ENCODE measurements at regions not wholly inside any gene's neighbourhood (a gene's known extent, or its start where the extent isn't known, plus 50 kb on each side); places are given as distances from the start of the nearest gene placed in this dataset.

DNA sequence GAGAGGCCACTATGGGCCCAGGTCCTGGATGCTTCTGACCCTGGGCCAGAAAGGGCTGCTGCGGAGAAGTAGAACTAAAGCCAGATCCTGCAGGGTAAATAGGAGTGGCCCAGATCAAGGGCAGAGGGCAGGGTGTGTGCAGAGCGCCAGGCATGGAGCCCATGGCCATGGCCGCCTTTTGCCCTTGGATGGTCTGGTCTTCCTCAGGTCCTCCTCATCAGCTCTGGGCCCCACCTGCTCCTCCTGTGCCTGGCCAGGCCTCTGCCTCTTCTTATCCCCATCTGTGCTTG is 277.6 kb downstream of the BRD1 start:
- no peaks in the 10 kb centered on the region for H3K9me3 Mint-ChIP-seq
- H3K4me1 Mint-ChIP-seq = no peaks in the 10 kb centered on the region
- H3K4me3 Mint-ChIP-seq = no peak overlapping the region
- no peak for DNase-seq (ENCODE audit: low read depth, low spot score)
- no peaks in the 10 kb centered on the region for H3K36me3 Mint-ChIP-seq (ENCODE audit: low read depth)
- H3K27ac Mint-ChIP-seq (ENCODE audit: unreplicated experiment) = no peak overlapping the region
- peaks cover 5% of the 10 kb centered on the region for H3K27me3 Mint-ChIP-seq (ENCODE audit: low read depth)
- TF ChIP-seq, protein P1, sequence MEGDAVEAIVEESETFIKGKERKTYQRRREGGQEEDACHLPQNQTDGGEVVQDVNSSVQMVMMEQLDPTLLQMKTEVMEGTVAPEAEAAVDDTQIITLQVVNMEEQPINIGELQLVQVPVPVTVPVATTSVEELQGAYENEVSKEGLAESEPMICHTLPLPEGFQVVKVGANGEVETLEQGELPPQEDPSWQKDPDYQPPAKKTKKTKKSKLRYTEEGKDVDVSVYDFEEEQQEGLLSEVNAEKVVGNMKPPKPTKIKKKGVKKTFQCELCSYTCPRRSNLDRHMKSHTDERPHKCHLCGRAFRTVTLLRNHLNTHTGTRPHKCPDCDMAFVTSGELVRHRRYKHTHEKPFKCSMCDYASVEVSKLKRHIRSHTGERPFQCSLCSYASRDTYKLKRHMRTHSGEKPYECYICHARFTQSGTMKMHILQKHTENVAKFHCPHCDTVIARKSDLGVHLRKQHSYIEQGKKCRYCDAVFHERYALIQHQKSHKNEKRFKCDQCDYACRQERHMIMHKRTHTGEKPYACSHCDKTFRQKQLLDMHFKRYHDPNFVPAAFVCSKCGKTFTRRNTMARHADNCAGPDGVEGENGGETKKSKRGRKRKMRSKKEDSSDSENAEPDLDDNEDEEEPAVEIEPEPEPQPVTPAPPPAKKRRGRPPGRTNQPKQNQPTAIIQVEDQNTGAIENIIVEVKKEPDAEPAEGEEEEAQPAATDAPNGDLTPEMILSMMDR (conservative IDR thresholded peaks at IDR 0.05) = no peak

DNA sequence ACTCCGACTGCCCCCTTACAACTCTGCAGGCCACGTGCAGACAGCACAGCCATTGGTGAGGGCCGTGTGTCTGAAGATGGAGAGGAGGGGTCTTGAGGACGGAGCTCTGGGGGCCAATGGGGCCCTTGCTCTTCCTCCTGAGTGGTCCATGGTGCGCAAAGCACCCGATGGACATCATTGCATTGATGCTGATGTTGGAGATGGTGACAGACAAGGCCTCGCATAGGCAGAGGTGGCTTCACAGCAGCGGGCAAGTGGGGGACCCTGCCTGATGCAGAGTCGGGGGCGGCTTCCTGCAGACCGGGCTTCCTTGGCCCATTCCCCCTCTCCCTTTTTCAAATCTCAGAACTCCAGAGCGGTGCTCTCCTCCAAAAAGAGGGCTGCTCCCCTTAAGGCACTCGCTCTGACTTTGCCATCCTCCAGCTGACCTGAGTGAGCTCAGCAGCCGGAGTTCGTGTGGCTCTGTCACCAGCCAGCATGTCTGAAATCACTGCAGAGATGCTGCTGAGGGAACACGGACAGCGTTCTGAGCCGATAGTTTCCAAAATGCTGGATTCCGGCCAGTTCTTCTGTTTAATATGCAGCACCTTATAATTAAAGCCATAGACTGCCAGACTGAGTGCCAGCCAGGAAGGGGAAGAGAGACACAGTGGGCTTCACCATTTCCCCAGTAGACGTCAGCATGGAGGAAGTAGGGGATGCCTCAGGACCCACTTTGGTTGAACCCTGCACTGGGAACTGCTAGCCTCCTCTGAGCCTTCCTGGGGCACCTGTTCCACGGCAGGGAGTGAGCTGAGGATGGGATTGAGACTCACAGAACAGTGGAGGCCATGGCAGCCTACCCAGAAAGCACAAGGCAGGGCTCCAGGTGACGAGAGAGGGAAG is 278.2 kb downstream of the BRD1 start:
- peaks cover 5% of the 10 kb centered on the region for H3K27me3 Mint-ChIP-seq (ENCODE audit: low read depth)
- H3K36me3 Mint-ChIP-seq (ENCODE audit: low read depth) = no peaks in the 10 kb centered on the region
- no peaks in the 10 kb centered on the region for H3K9me3 Mint-ChIP-seq
- TF ChIP-seq, protein P1 (conservative IDR thresholded peaks at IDR 0.05) = no peak
- H3K4me1 Mint-ChIP-seq = no peaks in the 10 kb centered on the region
- DNase-seq (ENCODE audit: low read depth, low spot score) = no peak
- no peak overlapping the region for H3K4me3 Mint-ChIP-seq
- H3K27ac Mint-ChIP-seq (ENCODE audit: unreplicated experiment) = no peak overlapping the region

DNA sequence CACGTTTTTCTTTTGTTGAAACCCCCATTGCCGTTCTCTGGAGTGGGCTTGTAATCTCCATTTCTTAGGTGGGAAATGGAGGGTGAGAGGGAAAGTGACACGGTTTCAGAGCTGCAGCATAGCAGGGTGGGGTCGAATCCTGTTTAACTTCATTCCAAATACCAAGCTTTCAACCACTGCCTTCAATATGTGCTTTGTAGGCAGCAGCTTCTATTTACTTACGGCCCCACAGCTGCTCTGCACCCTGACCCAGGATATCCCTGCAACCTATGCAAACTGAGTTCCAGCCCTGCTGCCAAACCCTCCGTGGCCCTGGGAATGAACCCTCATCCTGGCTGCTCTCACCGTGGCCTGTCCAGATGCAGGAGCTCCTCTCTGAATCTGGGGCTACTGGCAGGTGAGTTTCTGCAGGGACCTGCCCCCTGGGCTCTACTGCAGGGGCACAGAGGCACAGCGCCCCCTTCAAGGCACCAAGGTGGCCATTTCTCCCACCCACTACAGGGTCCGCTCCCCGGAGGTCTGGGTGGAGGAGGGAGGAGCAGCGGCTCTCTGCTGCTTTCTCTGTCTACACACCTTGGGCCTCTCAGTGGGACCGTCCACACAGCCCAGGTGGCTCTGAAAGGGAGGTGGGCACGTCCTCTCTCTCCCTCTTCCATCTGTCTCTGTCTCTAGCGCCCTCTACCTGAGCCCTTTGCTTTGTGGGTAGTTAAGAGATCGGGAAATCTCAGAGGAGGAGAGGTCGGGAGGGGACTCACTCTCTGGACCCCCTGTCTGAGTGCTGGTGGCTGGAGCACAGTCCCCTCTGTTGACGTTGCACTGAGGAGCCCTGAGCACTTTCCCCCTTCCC is 279.1 kb downstream of the BRD1 start:
- no peak overlapping the region for H3K4me3 Mint-ChIP-seq
- no peak for DNase-seq (ENCODE audit: low read depth, low spot score)
- no peaks in the 10 kb centered on the region for H3K9me3 Mint-ChIP-seq
- H3K36me3 Mint-ChIP-seq (ENCODE audit: low read depth) = no peaks in the 10 kb centered on the region
- peaks cover 5% of the 10 kb centered on the region for H3K27me3 Mint-ChIP-seq (ENCODE audit: low read depth)
- TF ChIP-seq, protein P1 (conservative IDR thresholded peaks at IDR 0.05) = no peak
- H3K27ac Mint-ChIP-seq (ENCODE audit: unreplicated experiment) = no peak overlapping the region
- no peaks in the 10 kb centered on the region for H3K4me1 Mint-ChIP-seq

DNA sequence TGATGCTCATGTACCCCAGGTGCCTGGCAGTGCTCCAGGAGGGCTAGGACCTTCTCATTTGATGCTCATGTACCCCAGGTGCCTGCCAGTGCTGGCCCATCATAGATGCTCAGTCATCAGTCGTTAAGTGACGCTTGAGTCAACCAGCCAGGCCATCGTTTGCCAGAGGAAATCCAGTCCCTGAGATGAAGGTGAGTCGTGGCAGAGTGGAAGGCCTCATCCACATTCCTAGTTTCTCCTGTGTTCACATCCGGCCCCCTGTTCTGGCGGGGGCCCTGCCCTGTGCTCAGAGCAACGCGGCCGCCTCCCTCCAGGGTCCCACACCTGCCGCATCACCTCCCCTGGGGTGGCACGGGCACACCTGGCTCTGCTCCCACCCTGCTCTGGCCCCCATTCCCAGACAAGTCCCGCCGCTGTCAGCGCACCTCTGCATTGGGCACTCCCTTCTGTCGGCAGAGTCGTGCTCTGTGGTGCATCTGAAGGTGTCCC is 279.9 kb downstream of the BRD1 start:
- Mint-ChIP-seq H3K9me3 (no peaks in the 10 kb centered on the region), H3K4me1 (no peaks in the 10 kb centered on the region), H3K27ac (ENCODE audit: unreplicated experiment) (no peak overlapping the region), H3K36me3 (ENCODE audit: low read depth) (no peaks in the 10 kb centered on the region), H3K4me3 (no peak overlapping the region), H3K27me3 (ENCODE audit: low read depth) (peaks cover 5% of the 10 kb centered on the region)
- no peak for DNase-seq (ENCODE audit: low read depth, low spot score)
- TF ChIP-seq, protein P1 (conservative IDR thresholded peaks at IDR 0.05) = no peak

DNA sequence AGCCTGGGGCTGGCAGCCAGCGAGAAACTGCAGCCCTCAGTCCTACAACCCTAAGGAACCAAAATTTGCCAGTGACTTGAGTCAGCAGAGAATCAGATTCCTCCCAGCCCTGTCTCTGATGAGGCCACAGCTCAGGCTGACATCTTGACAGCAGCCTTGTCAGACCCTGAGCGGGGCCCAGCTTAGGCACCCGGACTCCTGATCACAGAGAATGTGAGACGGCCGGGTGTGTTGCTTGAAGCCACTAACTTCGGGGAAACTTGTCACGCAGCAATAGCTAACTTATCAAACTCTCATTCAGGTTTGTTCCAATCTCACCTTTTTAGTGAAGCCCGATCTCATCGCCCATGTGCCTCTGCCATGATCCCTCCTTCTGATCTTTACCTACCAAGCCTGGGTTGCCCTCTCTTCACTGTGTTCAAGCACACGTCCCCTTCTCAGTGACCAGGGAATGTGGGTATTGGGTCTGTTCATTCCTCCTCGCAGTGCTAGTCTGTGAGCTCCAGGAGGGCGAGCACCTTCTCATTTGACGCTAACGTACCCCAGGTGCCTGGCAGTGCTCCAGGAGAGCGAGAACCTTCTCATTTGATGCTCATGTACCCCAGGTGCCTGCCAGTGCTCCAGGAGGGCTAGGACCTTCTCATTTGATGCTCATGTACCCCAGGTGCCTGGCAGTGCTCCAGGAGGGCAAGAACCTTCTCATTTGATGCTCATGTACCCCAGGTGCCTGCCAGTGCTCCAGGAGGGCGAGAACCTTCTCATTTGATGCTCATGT is 280.7 kb downstream of the BRD1 start:
- Mint-ChIP-seq H3K27ac (ENCODE audit: unreplicated experiment) (no peak overlapping the region), H3K4me1 (no peaks in the 10 kb centered on the region), H3K27me3 (ENCODE audit: low read depth) (peaks cover 5% of the 10 kb centered on the region), H3K36me3 (ENCODE audit: low read depth) (no peaks in the 10 kb centered on the region), H3K4me3 (no peak overlapping the region), H3K9me3 (no peaks in the 10 kb centered on the region)
- TF ChIP-seq, protein P1 (conservative IDR thresholded peaks at IDR 0.05) = no peak
- no peak for DNase-seq (ENCODE audit: low read depth, low spot score)

Measured in neural crest cell (in vitro differentiated cells).